ENCODE measurements at regions not wholly inside any gene's neighbourhood (a gene's known extent, or its start where the extent isn't known, plus 50 kb on each side); places are given as distances from the start of the nearest gene placed in this dataset.

GRCh38 chr11:133749841-133750240, 95.5 kb downstream of the SPATA19 start:
- ChIA-PET POLR2A (no interaction called here), CTCF (no interaction called here)
- Histone ChIP-seq H3K27ac (no peak overlapping the region), H3K4me1 (no peaks in the 10 kb centered on the region), H3K4me2 (no peak overlapping the region), H3K9me3 (no peaks in the 10 kb centered on the region), H3K4me3 (no peak overlapping the region)
- ATAC-seq (no peak), DNase-seq (ENCODE audit: low read depth in 1 of 2, low spot score in 1 of 2) (no peak), FAIRE-seq (no peak)
- no peak for TF ChIP-seq RAD21 (conservative IDR thresholded peaks at IDR 0.05 in 1 of 2, IDR thresholded peaks at IDR 0.05 in 1 of 2)
- no peak for TF ChIP-seq HOXB13 (CRISPR knock-in tag; IDR thresholded peaks at IDR 0.05; ENCODE audit: low read depth)
- no peak for TF ChIP-seq BHLHE40 (IDR thresholded peaks at IDR 0.05; ENCODE audit: low read depth, low read length)
- TF ChIP-seq HEYL (CRISPR knock-in tag; IDR thresholded peaks at IDR 0.05), result no peak
- no peak for TF ChIP-seq JUN (IDR thresholded peaks at IDR 0.05)
- TF ChIP-seq FOXS1 (CRISPR knock-in tag; IDR thresholded peaks at IDR 0.05), result no peak
- TF ChIP-seq, protein P1, sequence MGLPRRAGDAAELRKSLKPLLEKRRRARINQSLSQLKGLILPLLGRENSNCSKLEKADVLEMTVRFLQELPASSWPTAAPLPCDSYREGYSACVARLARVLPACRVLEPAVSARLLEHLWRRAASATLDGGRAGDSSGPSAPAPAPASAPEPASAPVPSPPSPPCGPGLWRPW (IDR thresholded peaks at IDR 0.05), result no peak
- TF ChIP-seq, protein P2, sequence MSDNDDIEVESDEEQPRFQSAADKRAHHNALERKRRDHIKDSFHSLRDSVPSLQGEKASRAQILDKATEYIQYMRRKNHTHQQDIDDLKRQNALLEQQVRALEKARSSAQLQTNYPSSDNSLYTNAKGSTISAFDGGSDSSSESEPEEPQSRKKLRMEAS (IDR thresholded peaks at IDR 0.05), result no peak
- no peak for TF ChIP-seq KDM1A (IDR thresholded peaks at IDR 0.05; ENCODE audit: low read depth)
- no peak for TF ChIP-seq ZSCAN20 (CRISPR knock-in tag; IDR thresholded peaks at IDR 0.05)
- TF ChIP-seq NFE2L2 (conservative IDR thresholded peaks at IDR 0.05; ENCODE audit: low read length), result no peak
- WGBS (ENCODE audit: missing lambda C conversion rate), result 0% methylated on average over 1 of the region's 1 CpG

DNA sequence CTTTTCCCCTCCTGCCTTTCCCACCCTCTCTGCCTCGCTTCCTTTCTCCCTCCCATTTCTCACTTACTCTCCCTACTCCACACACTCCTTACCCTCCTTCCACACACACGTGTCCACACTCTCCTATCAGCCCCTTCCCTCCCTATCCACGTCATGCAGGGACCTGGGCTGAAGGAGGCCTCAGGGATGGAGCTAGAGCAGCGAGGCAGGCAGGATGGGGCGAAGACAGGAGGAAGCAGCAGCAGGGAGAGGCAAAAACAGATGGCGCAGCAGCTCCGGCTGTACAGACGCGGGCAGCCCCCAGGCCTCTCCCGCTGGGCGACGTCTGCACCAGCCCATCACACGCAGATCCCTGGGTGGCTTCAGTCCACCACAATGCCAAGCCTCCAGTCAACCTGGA, 97.9 kb downstream of the SPATA19 start:
- Histone ChIP-seq H3K4me2 (no peak overlapping the region), H3K4me1 (no peaks in the 10 kb centered on the region), H3K27ac (no peak overlapping the region), H3K4me3 (no peak overlapping the region), H3K9me3 (no peaks in the 10 kb centered on the region)
- DNase-seq (ENCODE audit: low read depth in 1 of 2, low spot score in 1 of 2) (no peak), ATAC-seq (no peak), FAIRE-seq (no peak)
- no peak for TF ChIP-seq JUN (IDR thresholded peaks at IDR 0.05)
- no peak for TF ChIP-seq CTCF (IDR thresholded peaks at IDR 0.05)
- TF ChIP-seq RARB (CRISPR knock-in tag; IDR thresholded peaks at IDR 0.05), result no peak
- no peak for TF ChIP-seq ZC3H11A (IDR thresholded peaks at IDR 0.05)
- no peak for TF ChIP-seq CBX2 (IDR thresholded peaks at IDR 0.05; ENCODE audit: borderline replicate concordance, low read depth)
- no peak for TF ChIP-seq HOXB13 (CRISPR knock-in tag; IDR thresholded peaks at IDR 0.05; ENCODE audit: low read depth)
- TF ChIP-seq RFX5 (IDR thresholded peaks at IDR 0.05), result no peak
- no peak for TF ChIP-seq FOSL2 (IDR thresholded peaks at IDR 0.05)
- TF ChIP-seq FOSL2 (CRISPR knock-in tag; IDR thresholded peaks at IDR 0.05), result no peak
- TF ChIP-seq EP300 (IDR thresholded peaks at IDR 0.05), result no peak
- no peak for TF ChIP-seq TFCP2L1 (CRISPR knock-in tag; IDR thresholded peaks at IDR 0.05)
- TF ChIP-seq, protein P3, sequence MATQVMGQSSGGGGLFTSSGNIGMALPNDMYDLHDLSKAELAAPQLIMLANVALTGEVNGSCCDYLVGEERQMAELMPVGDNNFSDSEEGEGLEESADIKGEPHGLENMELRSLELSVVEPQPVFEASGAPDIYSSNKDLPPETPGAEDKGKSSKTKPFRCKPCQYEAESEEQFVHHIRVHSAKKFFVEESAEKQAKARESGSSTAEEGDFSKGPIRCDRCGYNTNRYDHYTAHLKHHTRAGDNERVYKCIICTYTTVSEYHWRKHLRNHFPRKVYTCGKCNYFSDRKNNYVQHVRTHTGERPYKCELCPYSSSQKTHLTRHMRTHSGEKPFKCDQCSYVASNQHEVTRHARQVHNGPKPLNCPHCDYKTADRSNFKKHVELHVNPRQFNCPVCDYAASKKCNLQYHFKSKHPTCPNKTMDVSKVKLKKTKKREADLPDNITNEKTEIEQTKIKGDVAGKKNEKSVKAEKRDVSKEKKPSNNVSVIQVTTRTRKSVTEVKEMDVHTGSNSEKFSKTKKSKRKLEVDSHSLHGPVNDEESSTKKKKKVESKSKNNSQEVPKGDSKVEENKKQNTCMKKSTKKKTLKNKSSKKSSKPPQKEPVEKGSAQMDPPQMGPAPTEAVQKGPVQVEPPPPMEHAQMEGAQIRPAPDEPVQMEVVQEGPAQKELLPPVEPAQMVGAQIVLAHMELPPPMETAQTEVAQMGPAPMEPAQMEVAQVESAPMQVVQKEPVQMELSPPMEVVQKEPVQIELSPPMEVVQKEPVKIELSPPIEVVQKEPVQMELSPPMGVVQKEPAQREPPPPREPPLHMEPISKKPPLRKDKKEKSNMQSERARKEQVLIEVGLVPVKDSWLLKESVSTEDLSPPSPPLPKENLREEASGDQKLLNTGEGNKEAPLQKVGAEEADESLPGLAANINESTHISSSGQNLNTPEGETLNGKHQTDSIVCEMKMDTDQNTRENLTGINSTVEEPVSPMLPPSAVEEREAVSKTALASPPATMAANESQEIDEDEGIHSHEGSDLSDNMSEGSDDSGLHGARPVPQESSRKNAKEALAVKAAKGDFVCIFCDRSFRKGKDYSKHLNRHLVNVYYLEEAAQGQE (IDR thresholded peaks at IDR 0.05), result no peak
- no peak for TF ChIP-seq FOXS1 (CRISPR knock-in tag; IDR thresholded peaks at IDR 0.05)
- TF ChIP-seq TP53 (CRISPR knock-in tag; IDR thresholded peaks at IDR 0.05), result no peak
- ChIA-PET POLR2A (no interaction called here), CTCF (no interaction called here)
- 33% methylated on average over 12 of the region's 13 CpGs for WGBS (ENCODE audit: missing lambda C conversion rate)

All from A549 (cell line).